ENCODE measurements at regions not wholly inside any gene's neighbourhood (a gene's known extent, or its start where the extent isn't known, plus 50 kb on each side); places are given as distances from the start of the nearest gene placed in this dataset.

DNA sequence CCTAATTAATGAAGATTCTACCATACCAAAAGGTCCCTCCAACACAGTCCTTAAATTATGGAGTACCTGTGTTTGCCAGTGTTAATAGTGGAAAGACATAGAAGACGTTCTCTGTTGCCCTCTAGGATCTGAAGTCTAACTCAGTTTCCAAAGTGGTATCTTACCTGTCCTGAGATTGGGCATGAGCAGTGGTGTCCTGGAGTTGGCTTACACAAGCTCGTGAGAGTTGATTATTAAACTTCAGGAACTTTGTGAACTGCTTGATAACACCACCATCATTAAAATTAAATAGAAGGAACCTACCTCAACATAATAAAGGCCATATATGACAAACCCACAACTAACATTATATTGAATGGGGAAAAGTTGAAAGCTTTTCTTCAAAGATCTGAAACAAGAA, 60.9 kb upstream of the SMARCA2 start:
- no peak for TF ChIP-seq EZH2 (IDR thresholded peaks at IDR 0.05; ENCODE audit: borderline replicate concordance, low read length)
- TF ChIP-seq, protein P1, sequence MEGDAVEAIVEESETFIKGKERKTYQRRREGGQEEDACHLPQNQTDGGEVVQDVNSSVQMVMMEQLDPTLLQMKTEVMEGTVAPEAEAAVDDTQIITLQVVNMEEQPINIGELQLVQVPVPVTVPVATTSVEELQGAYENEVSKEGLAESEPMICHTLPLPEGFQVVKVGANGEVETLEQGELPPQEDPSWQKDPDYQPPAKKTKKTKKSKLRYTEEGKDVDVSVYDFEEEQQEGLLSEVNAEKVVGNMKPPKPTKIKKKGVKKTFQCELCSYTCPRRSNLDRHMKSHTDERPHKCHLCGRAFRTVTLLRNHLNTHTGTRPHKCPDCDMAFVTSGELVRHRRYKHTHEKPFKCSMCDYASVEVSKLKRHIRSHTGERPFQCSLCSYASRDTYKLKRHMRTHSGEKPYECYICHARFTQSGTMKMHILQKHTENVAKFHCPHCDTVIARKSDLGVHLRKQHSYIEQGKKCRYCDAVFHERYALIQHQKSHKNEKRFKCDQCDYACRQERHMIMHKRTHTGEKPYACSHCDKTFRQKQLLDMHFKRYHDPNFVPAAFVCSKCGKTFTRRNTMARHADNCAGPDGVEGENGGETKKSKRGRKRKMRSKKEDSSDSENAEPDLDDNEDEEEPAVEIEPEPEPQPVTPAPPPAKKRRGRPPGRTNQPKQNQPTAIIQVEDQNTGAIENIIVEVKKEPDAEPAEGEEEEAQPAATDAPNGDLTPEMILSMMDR (IDR thresholded peaks at IDR 0.05; ENCODE audit: low read length), result no peak

Data from OCI-LY1 (cell line).